ENCODE measurements at regions not wholly inside any gene's neighbourhood (a gene's known extent, or its start where the extent isn't known, plus 50 kb on each side); places are given as distances from the start of the nearest gene placed in this dataset.
"Not testable (repeated sequence)": the region's sequence is repeated elsewhere in the genome, so short reads cannot be mapped to it uniquely, and the experiment has no call there.

GRCh38 chr12:131283862-131284825, 330.4 kb downstream of the ADGRD1 start:
- DNase-seq (ENCODE audit: low read depth, low spot score); H3K27ac ChIP-seq: not testable (repeated sequence)

- not testable (repeated sequence) for H3K27ac ChIP-seq; DNase-seq (ENCODE audit: low read depth, low spot score)
Observed at GRCh38 chr12:131284954-131285904, 331.5 kb downstream of the ADGRD1 start.

GRCh38 chr12:131285905-131286295, 332.2 kb downstream of the ADGRD1 start:
- not testable (repeated sequence) for DNase-seq (ENCODE audit: low read depth, low spot score); H3K27ac ChIP-seq

GRCh38 chr12:131286301-131286700, 332.6 kb downstream of the ADGRD1 start:
- not testable (repeated sequence) for H3K27ac ChIP-seq; DNase-seq (ENCODE audit: low read depth, low spot score)

- no peak for DNase-seq (ENCODE audit: low read depth, low spot score)
- H3K27ac ChIP-seq = no peak overlapping the region
Observed at GRCh38 chr12:131287015-131287937, 333.6 kb downstream of the ADGRD1 start.

GRCh38 chr12:131287938-131288764, 334.4 kb downstream of the ADGRD1 start:
- no peak for DNase-seq (ENCODE audit: low read depth, low spot score)
- no peak overlapping the region for H3K27ac ChIP-seq

- DNase-seq (ENCODE audit: low read depth, low spot score) = not testable (repeated sequence)
Observed at GRCh38 chr12:131288765-131289695, 335.3 kb downstream of the ADGRD1 start.

GRCh38 chr12:131289807-131290206, 336.1 kb downstream of the ADGRD1 start:
- not testable (repeated sequence) for DNase-seq (ENCODE audit: low read depth, low spot score); H3K27ac ChIP-seq

More at GRCh38 chr12:131288765-131289695, 335.3 kb downstream of the ADGRD1 start:
- not testable (repeated sequence) for H3K27ac ChIP-seq

GRCh38 chr12:131290255-131290959, 336.7 kb downstream of the ADGRD1 start:
- no peak overlapping the region for H3K27ac ChIP-seq
- no peak for DNase-seq (ENCODE audit: low read depth, low spot score)

GRCh38 chr12:131293071-131294015, 339.6 kb downstream of the ADGRD1 start:
- DNase-seq (ENCODE audit: low read depth, low spot score); H3K27ac ChIP-seq: not testable (repeated sequence)

- not testable (repeated sequence) for DNase-seq (ENCODE audit: low read depth, low spot score)
Observed at GRCh38 chr12:131294716-131295115, 341.0 kb downstream of the ADGRD1 start.

GRCh38 chr12:131295117-131295516, 341.4 kb downstream of the ADGRD1 start:
- DNase-seq (ENCODE audit: low read depth, low spot score) = not testable (repeated sequence)

More at GRCh38 chr12:131294716-131295115, 341.0 kb downstream of the ADGRD1 start:
- H3K27ac ChIP-seq = not testable (repeated sequence)

GRCh38 chr12:131295559-131295958, 341.9 kb downstream of the ADGRD1 start:
- H3K27ac ChIP-seq; DNase-seq (ENCODE audit: low read depth, low spot score): not testable (repeated sequence)

More at GRCh38 chr12:131295117-131295516, 341.4 kb downstream of the ADGRD1 start:
- H3K27ac ChIP-seq = not testable (repeated sequence)

GRCh38 chr12:131296136-131296535, 342.4 kb downstream of the ADGRD1 start:
- DNase-seq (ENCODE audit: low read depth, low spot score); H3K27ac ChIP-seq: not testable (repeated sequence)

- not testable (repeated sequence) for H3K27ac ChIP-seq; DNase-seq (ENCODE audit: low read depth, low spot score)
Observed at GRCh38 chr12:131296651-131297050, 342.9 kb downstream of the ADGRD1 start.

Measured in epithelial cell of prostate (primary cell).